Osteocyte (in vitro differentiated cells): ENCODE measurements at regions not wholly inside any gene's neighbourhood (a gene's known extent, or its start where the extent isn't known, plus 50 kb on each side); places are given as distances from the start of the nearest gene placed in this dataset.

Source experiments
- DNase-seq: peaks from one replicate; pipeline ENCODE4 v3.0.0; 2021; ENCODE audit warnings: mixed read lengths; ENCODE audit not compliant: unreplicated experiment; ENCODE audit errors: extremely low spot score
- H3K27ac Mint-ChIP-seq: one replicate; pipeline ENCODE4 v1.8.0; 2021; ENCODE audit warnings: mild to moderate bottlenecking, mixed read lengths; ENCODE audit not compliant: unreplicated experiment
- H3K27me3 Mint-ChIP-seq: one replicate; pipeline ENCODE4 v1.8.0; 2021; ENCODE audit warnings: mixed read lengths; ENCODE audit not compliant: unreplicated experiment
- H3K36me3 Mint-ChIP-seq: one replicate; pipeline ENCODE4 v1.8.0; 2021; ENCODE audit warnings: mixed read lengths; ENCODE audit not compliant: unreplicated experiment
- H3K4me1 Mint-ChIP-seq: one replicate; pipeline ENCODE4 v1.8.0; 2021; ENCODE audit warnings: mixed read lengths; ENCODE audit not compliant: unreplicated experiment
- H3K4me3 Mint-ChIP-seq: one replicate; pipeline ENCODE4 v1.8.0; 2021; ENCODE audit warnings: mild to moderate bottlenecking, moderate library complexity, mixed read lengths; ENCODE audit not compliant: unreplicated experiment
- H3K9me3 Mint-ChIP-seq: one replicate; pipeline ENCODE4 v1.8.0; 2021; ENCODE audit warnings: mixed read lengths; ENCODE audit not compliant: unreplicated experiment
- CTCF ChIP-seq: fragments of 200-600 bp; sonication (generic); IDR thresholded peaks from 2 replicates; pipeline ENCODE4 v1.5.0; 2021; ENCODE audit warnings: antibody characterized with exemption, mild to moderate bottlenecking, moderate library complexity

GRCh38 chr14:40855343-40855742 lies 751.3 kb upstream of the LRFN5 start:
- Mint-ChIP-seq H3K36me3 (no peaks in the 10 kb centered on the region), H3K4me3 (no peak overlapping the region), H3K27me3 (no peaks in the 10 kb centered on the region), H3K9me3 (no peaks in the 10 kb centered on the region), H3K27ac (no peak overlapping the region), H3K4me1 (no peaks in the 10 kb centered on the region)
- DNase-seq: no peak
- TF ChIP-seq CTCF: no peak

GRCh38 chr14:40850191-40850590 lies 756.5 kb upstream of the LRFN5 start:
- DNase-seq: no peak
- H3K36me3 Mint-ChIP-seq: no peaks in the 10 kb centered on the region
- H3K27ac Mint-ChIP-seq: no peak overlapping the region
- H3K4me1 Mint-ChIP-seq: no peaks in the 10 kb centered on the region
- no peaks in the 10 kb centered on the region for H3K27me3 Mint-ChIP-seq
- no peaks in the 10 kb centered on the region for H3K9me3 Mint-ChIP-seq
- H3K4me3 Mint-ChIP-seq: no peak overlapping the region
- no peak for TF ChIP-seq CTCF

GRCh38 chr14:40847480-40847879 lies 759.2 kb upstream of the LRFN5 start:
- DNase-seq: no peak
- Mint-ChIP-seq H3K4me1 (no peaks in the 10 kb centered on the region), H3K9me3 (no peaks in the 10 kb centered on the region), H3K27me3 (no peaks in the 10 kb centered on the region), H3K27ac (no peak overlapping the region), H3K4me3 (no peak overlapping the region), H3K36me3 (no peaks in the 10 kb centered on the region)
- TF ChIP-seq CTCF: no peak

- Mint-ChIP-seq H3K4me1 (no peaks in the 10 kb centered on the region), H3K27ac (no peak overlapping the region), H3K9me3 (no peaks in the 10 kb centered on the region), H3K4me3 (no peak overlapping the region), H3K27me3 (no peaks in the 10 kb centered on the region), H3K36me3 (no peaks in the 10 kb centered on the region)
- no peak for TF ChIP-seq CTCF
- no peak for DNase-seq
Measured at GRCh38 chr14:40842816-40843215, 763.9 kb upstream of the LRFN5 start.

GRCh38 chr14:40841886-40842285 lies 764.8 kb upstream of the LRFN5 start:
- no peaks in the 10 kb centered on the region for H3K9me3 Mint-ChIP-seq
- no peak overlapping the region for H3K27ac Mint-ChIP-seq
- H3K27me3 Mint-ChIP-seq: no peaks in the 10 kb centered on the region
- H3K4me3 Mint-ChIP-seq: no peak overlapping the region
- no peaks in the 10 kb centered on the region for H3K4me1 Mint-ChIP-seq
- TF ChIP-seq CTCF: no peak
- no peaks in the 10 kb centered on the region for H3K36me3 Mint-ChIP-seq
- DNase-seq: no peak
